Gastrocnemius medialis (tissue), 4 donors: ENCODE measurements at regions not wholly inside any gene's neighbourhood (a gene's known extent, or its start where the extent isn't known, plus 50 kb on each side); places are given as distances from the start of the nearest gene placed in this dataset.

Source experiments
- POLR2A ChIP-seq, 2 donors: fragments of 450-650 bp; IDR thresholded peaks; one replicate each; pipeline ENCODE4 v1.6.1; 2017; ENCODE audit warnings: antibody characterized with exemption in 2 of 2, mild to moderate bottlenecking in 2 of 2, moderate library complexity in 2 of 2
- TF ChIP-seq, protein P1 (sequence below), 5 experiments: fragments of 450-650 bp in 3 of 5; fragments of 200-600 bp in 2 of 5; sonication (generic) in 2 of 5; IDR thresholded peaks in 4 of 5; conservative IDR thresholded peaks in 1 of 5; 1 replicate in 4 of 5; 2 replicates in 1 of 5; pipeline ENCODE4 v1.5.1; 2016 to 2019; ENCODE audit warnings: antibody characterized with exemption in 5 of 5, mild to moderate bottlenecking in 3 of 5, moderate library complexity in 3 of 5

DNA sequence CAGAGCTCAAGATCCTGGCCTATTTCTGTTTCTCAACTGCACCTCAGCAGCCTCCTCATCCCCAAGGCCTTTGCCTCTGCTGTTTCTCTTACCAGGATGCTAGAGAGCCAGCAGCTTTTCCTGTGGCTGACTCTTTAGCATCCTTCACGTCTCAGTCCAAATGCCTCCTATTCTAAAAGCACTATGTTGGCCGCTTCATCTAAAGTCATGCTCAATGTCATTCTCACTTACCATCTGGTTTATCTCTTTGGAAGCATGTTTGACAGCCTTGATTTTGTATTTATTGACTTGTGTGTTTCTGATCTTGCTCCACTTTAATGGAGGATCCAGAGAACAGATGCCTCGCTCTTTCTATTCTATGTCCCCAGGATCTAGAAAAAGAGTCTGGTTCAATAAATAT is 351.8 kb upstream of the CDH11 start:
- TF ChIP-seq, protein P1, sequence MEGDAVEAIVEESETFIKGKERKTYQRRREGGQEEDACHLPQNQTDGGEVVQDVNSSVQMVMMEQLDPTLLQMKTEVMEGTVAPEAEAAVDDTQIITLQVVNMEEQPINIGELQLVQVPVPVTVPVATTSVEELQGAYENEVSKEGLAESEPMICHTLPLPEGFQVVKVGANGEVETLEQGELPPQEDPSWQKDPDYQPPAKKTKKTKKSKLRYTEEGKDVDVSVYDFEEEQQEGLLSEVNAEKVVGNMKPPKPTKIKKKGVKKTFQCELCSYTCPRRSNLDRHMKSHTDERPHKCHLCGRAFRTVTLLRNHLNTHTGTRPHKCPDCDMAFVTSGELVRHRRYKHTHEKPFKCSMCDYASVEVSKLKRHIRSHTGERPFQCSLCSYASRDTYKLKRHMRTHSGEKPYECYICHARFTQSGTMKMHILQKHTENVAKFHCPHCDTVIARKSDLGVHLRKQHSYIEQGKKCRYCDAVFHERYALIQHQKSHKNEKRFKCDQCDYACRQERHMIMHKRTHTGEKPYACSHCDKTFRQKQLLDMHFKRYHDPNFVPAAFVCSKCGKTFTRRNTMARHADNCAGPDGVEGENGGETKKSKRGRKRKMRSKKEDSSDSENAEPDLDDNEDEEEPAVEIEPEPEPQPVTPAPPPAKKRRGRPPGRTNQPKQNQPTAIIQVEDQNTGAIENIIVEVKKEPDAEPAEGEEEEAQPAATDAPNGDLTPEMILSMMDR (IDR thresholded peaks at IDR 0.05 in 4 of 5, conservative IDR thresholded peaks at IDR 0.05 in 1 of 5): no peak
- TF ChIP-seq POLR2A (IDR thresholded peaks at IDR 0.05): no peak
